ENCODE measurements at regions not wholly inside any gene's neighbourhood (a gene's known extent, or its start where the extent isn't known, plus 50 kb on each side); places are given as distances from the start of the nearest gene placed in this dataset.

- H3K9me3 Mint-ChIP-seq, result peaks cover 0 to 21% (median 7%) of the 10 kb centered on the region in 5 donors
These were observed 205.7 kb downstream of the FAT4 start for GRCh38 chr4:125520258-125520990.

DNA sequence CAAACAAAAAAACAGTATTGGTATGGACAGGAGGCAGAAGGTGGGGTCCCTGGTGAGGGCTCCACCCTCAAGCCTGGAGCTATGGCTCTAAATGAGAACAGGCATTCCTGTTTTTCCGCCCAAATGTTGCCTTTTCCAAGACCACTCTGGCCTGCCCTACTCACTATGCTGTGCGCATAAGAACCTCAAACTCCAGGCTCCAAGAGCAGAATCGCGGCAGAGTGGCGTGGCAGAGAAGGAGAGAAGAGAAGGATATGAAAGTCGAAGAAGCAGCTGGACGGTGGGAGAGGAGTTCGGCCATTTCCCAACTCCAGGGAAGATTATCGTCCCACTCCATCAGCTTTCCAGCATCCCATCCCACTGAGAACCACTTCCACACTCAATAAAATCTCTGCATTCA is 207.8 kb downstream of the FAT4 start:
- DNase-seq, result no peak

More at GRCh38 chr4:125520258-125520990, 205.7 kb downstream of the FAT4 start:
- no peak for DNase-seq
- Histone ChIP-seq H3K27me3 (ENCODE audit: insufficient read depth, low read length, poor library complexity, severe bottlenecking) (no peaks in the 10 kb centered on the region), H3K27ac (ENCODE audit: low read depth, low read length) (no peak overlapping the region), H3K36me3 (ENCODE audit: insufficient read depth, low read length) (no peaks in the 10 kb centered on the region), H3K4me1 (ENCODE audit: insufficient read depth, low read length) (no peaks in the 10 kb centered on the region), H3K9me3 (ENCODE audit: low read length) (no peaks in the 10 kb centered on the region), H3K4me3 (ENCODE audit: low read length) (no peak overlapping the region)
- ChIA-PET POLR2A (no interaction called here), CTCF (no interaction called here)
- no peaks in the 10 kb centered on the region for H3K27me3 Mint-ChIP-seq
- no peaks in the 10 kb centered on the region for H3K4me1 Mint-ChIP-seq
- H3K27ac Mint-ChIP-seq, result no peak overlapping the region
- H3K36me3 Mint-ChIP-seq, result no peaks in the 10 kb centered on the region
- no peak overlapping the region for H3K4me3 Mint-ChIP-seq

GRCh38 chr4:125522992-125523391 is 208.2 kb downstream of the FAT4 start:
- Histone ChIP-seq H3K4me3 (ENCODE audit: low read length) (no peak overlapping the region), H3K27ac (ENCODE audit: low read depth, low read length) (no peak overlapping the region), H3K9me3 (ENCODE audit: low read length) (no peaks in the 10 kb centered on the region), H3K4me1 (ENCODE audit: insufficient read depth, low read length) (no peaks in the 10 kb centered on the region), H3K27me3 (ENCODE audit: insufficient read depth, low read length, poor library complexity, severe bottlenecking) (no peaks in the 10 kb centered on the region), H3K36me3 (ENCODE audit: insufficient read depth, low read length) (no peaks in the 10 kb centered on the region)
- ChIA-PET CTCF (no interaction called here), POLR2A (no interaction called here)
- H3K4me1 Mint-ChIP-seq, result no peaks in the 10 kb centered on the region
- no peak overlapping the region for H3K4me3 Mint-ChIP-seq
- no peaks in the 10 kb centered on the region for H3K36me3 Mint-ChIP-seq
- no peak for DNase-seq
- no peaks in the 10 kb centered on the region for H3K27me3 Mint-ChIP-seq
- H3K9me3 Mint-ChIP-seq, result peaks cover 0 to 13% (median 4%) of the 10 kb centered on the region in 5 donors
- no peak overlapping the region for H3K27ac Mint-ChIP-seq

More for the DNA sequence above, 207.8 kb downstream of the FAT4 start:
- Mint-ChIP-seq H3K27me3 (no peaks in the 10 kb centered on the region), H3K27ac (no peak overlapping the region), H3K36me3 (no peaks in the 10 kb centered on the region), H3K4me1 (no peaks in the 10 kb centered on the region), H3K9me3 (peaks cover 0 to 13% (median 4%) of the 10 kb centered on the region in 5 donors), H3K4me3 (no peak overlapping the region)
- Histone ChIP-seq H3K27me3 (ENCODE audit: insufficient read depth, low read length, poor library complexity, severe bottlenecking) (no peaks in the 10 kb centered on the region), H3K4me3 (ENCODE audit: low read length) (no peak overlapping the region), H3K9me3 (ENCODE audit: low read length) (no peaks in the 10 kb centered on the region), H3K36me3 (ENCODE audit: insufficient read depth, low read length) (no peaks in the 10 kb centered on the region), H3K27ac (ENCODE audit: low read depth, low read length) (no peak overlapping the region), H3K4me1 (ENCODE audit: insufficient read depth, low read length) (no peaks in the 10 kb centered on the region)
- ChIA-PET POLR2A (no interaction called here), CTCF (no interaction called here)

- no peak overlapping the region for H3K27ac Mint-ChIP-seq
- peaks cover 0 to 14% (median 2%) of the 10 kb centered on the region in 5 donors for H3K9me3 Mint-ChIP-seq
- H3K4me1 Mint-ChIP-seq, result no peaks in the 10 kb centered on the region
- Histone ChIP-seq H3K4me3 (ENCODE audit: low read length) (no peak overlapping the region), H3K27me3 (ENCODE audit: insufficient read depth, low read length, poor library complexity, severe bottlenecking) (no peaks in the 10 kb centered on the region), H3K27ac (ENCODE audit: low read depth, low read length) (no peak overlapping the region), H3K36me3 (ENCODE audit: insufficient read depth, low read length) (no peaks in the 10 kb centered on the region), H3K9me3 (ENCODE audit: low read length) (no peaks in the 10 kb centered on the region), H3K4me1 (ENCODE audit: insufficient read depth, low read length) (no peaks in the 10 kb centered on the region)
- H3K4me3 Mint-ChIP-seq, result no peak overlapping the region
- CTCF ChIA-PET, result no interaction called here
- POLR2A ChIA-PET, result no interaction called here
- H3K36me3 Mint-ChIP-seq, result no peaks in the 10 kb centered on the region
- no peaks in the 10 kb centered on the region for H3K27me3 Mint-ChIP-seq
- no peak for DNase-seq
These were observed 211.7 kb downstream of the FAT4 start for GRCh38 chr4:125526420-125526819.

- no peaks in the 10 kb centered on the region for H3K9me3 ChIP-seq (ENCODE audit: low read length)
- H3K4me1 Mint-ChIP-seq, result no peaks in the 10 kb centered on the region
- POLR2A ChIA-PET, result no interaction called here
These were observed 212.9 kb downstream of the FAT4 start for GRCh38 chr4:125527681-125528080.

DNA sequence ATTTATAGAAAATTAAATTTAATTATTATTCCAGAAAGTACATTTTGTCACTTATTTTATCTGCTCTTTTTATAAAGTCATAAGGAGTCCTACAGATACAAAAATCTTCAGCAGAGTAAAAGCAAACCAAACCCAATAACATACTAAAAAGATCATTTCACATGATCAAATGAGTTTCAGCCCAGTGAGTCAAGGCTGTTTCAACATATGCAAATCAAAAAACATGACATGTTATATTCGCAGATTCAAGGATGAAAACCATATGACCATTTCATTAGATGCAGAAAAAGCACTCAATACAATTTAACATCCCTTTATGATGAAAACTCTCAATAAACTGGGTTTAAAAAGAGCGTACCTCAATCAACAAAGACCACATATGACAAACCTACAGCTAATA is 214.3 kb downstream of the FAT4 start:
- CTCF ChIA-PET, result no interaction called here
- Mint-ChIP-seq H3K9me3 (peaks cover 0 to 17% (median 3%) of the 10 kb centered on the region in 5 donors), H3K36me3 (no peaks in the 10 kb centered on the region), H3K27me3 (no peaks in the 10 kb centered on the region), H3K27ac (no peak overlapping the region), H3K4me3 (no peak overlapping the region), H3K4me1 (no peaks in the 10 kb centered on the region)
- POLR2A ChIA-PET, result no interaction called here
- no peaks in the 10 kb centered on the region for H3K36me3 ChIP-seq (ENCODE audit: insufficient read depth, low read length)
- DNase-seq, result no peak
- H3K27ac ChIP-seq (ENCODE audit: low read depth, low read length), result no peak overlapping the region
- no peaks in the 10 kb centered on the region for H3K27me3 ChIP-seq (ENCODE audit: insufficient read depth, low read length, poor library complexity, severe bottlenecking)
- no peaks in the 10 kb centered on the region for H3K9me3 ChIP-seq (ENCODE audit: low read length)
- H3K4me1 ChIP-seq (ENCODE audit: insufficient read depth, low read length), result no peaks in the 10 kb centered on the region
- H3K4me3 ChIP-seq (ENCODE audit: low read length), result no peak overlapping the region

More at GRCh38 chr4:125527681-125528080, 212.9 kb downstream of the FAT4 start:
- no peaks in the 10 kb centered on the region for H3K36me3 Mint-ChIP-seq
- no peak overlapping the region for H3K27ac ChIP-seq (ENCODE audit: low read depth, low read length)
- H3K4me1 ChIP-seq (ENCODE audit: insufficient read depth, low read length), result no peaks in the 10 kb centered on the region
- no peaks in the 10 kb centered on the region for H3K27me3 Mint-ChIP-seq
- no peak for DNase-seq
- no peak overlapping the region for H3K4me3 ChIP-seq (ENCODE audit: low read length)
- CTCF ChIA-PET, result no interaction called here
- H3K36me3 ChIP-seq (ENCODE audit: insufficient read depth, low read length), result no peaks in the 10 kb centered on the region
- H3K9me3 Mint-ChIP-seq, result peaks cover 0 to 17% (median 2%) of the 10 kb centered on the region in 5 donors
- H3K27ac Mint-ChIP-seq, result no peak overlapping the region
- no peaks in the 10 kb centered on the region for H3K27me3 ChIP-seq (ENCODE audit: insufficient read depth, low read length, poor library complexity, severe bottlenecking)
- no peak overlapping the region for H3K4me3 Mint-ChIP-seq

DNA sequence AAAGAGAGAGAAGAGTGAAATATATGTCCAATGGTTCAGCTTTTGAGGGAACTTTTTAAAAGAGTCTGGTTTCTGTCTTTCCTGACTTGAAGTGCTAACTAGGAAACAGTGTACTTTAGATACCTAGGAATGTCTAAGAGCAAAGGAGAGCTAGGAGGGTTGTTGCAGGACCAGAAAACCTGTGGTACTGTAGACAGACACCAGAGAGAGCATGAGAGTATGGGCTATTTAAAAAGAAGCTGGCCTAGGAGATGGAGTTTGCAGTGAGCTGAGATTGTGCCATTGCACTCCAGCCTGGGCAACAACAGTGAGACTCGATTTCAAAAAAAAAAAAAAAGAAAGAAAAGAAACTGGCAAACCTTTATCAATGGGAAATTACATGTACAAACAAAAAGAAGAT is 223.9 kb downstream of the FAT4 start:
- Mint-ChIP-seq H3K4me3 (no peak overlapping the region), H3K9me3 (peaks cover 4 to 32% (median 9%) of the 10 kb centered on the region in 5 donors), H3K36me3 (no peaks in the 10 kb centered on the region), H3K4me1 (no peaks in the 10 kb centered on the region), H3K27ac (no peak overlapping the region), H3K27me3 (no peaks in the 10 kb centered on the region)
- ChIA-PET POLR2A (no interaction called here), CTCF (no interaction called here)
- DNase-seq, result no peak
- Histone ChIP-seq H3K27me3 (ENCODE audit: insufficient read depth, low read length, poor library complexity, severe bottlenecking) (no peaks in the 10 kb centered on the region), H3K36me3 (ENCODE audit: insufficient read depth, low read length) (no peaks in the 10 kb centered on the region), H3K4me1 (ENCODE audit: insufficient read depth, low read length) (no peaks in the 10 kb centered on the region), H3K27ac (ENCODE audit: low read depth, low read length) (no peak overlapping the region), H3K9me3 (ENCODE audit: low read length) (no peaks in the 10 kb centered on the region), H3K4me3 (ENCODE audit: low read length) (no peak overlapping the region)

DNA sequence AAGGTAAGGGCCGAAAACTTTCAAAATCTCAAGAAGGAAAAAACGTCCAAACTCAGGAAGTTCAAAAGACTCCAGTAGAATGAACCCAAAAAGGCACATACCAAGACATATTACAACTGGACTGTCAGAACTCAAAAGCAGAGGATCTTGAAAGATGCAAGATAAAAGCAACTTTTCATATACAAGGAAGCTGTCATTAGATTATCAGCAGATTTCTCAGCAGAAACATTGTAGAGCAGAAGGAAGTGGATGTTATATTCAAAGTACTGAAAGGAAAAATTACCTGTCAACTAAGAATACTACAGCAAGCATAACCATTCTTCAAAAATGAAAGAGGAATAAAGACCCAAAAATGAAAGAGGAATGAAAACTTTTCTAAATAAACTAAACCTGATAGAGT is 224.9 kb downstream of the FAT4 start:
- H3K4me1 Mint-ChIP-seq, result no peaks in the 10 kb centered on the region
- H3K27me3 Mint-ChIP-seq, result no peaks in the 10 kb centered on the region
- peaks cover 2 to 32% (median 6%) of the 10 kb centered on the region in 5 donors for H3K9me3 Mint-ChIP-seq
- Histone ChIP-seq H3K9me3 (ENCODE audit: low read length) (no peaks in the 10 kb centered on the region), H3K27ac (ENCODE audit: low read depth, low read length) (no peak overlapping the region), H3K27me3 (ENCODE audit: insufficient read depth, low read length, poor library complexity, severe bottlenecking) (no peaks in the 10 kb centered on the region), H3K4me1 (ENCODE audit: insufficient read depth, low read length) (no peaks in the 10 kb centered on the region), H3K36me3 (ENCODE audit: insufficient read depth, low read length) (no peaks in the 10 kb centered on the region), H3K4me3 (ENCODE audit: low read length) (no peak overlapping the region)
- DNase-seq, result no peak
- H3K4me3 Mint-ChIP-seq, result no peak overlapping the region
- H3K27ac Mint-ChIP-seq, result no peak overlapping the region
- ChIA-PET CTCF (no interaction called here), POLR2A (no interaction called here)
- no peaks in the 10 kb centered on the region for H3K36me3 Mint-ChIP-seq
